SW480 (cell line): ENCODE measurements at regions not wholly inside any gene's neighbourhood (a gene's known extent, or its start where the extent isn't known, plus 50 kb on each side); places are given as distances from the start of the nearest gene placed in this dataset.
A peak's percentile ranks its signal among the peaks of the same experiment; 100 is the strongest.

Experiments used
- DNase-seq: peaks from one replicate; pipeline ENCODE4 v3.0.0-alpha.2; 2016; ENCODE audit warnings: low spot score

DNA sequence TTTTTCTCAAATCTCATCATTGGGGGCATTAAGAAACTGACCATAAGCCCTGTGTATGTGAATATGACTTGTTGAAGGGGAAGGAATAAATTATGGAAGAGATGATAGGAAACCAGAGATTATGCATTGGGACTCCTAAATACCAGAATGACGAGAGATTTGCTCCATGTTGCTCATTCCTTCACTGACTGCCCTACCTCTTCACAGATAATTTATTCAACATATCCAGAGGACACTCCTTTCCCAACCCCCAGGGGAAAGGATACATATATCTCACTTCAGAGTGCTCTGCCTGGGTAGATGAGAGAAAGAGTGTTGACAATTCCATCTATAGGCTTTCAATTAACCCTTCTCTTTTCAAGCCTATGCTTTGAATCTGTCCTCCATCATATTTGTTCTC lies 145.3 kb upstream of the RHOBTB1 start:
- DNase-seq = no peak

DNA sequence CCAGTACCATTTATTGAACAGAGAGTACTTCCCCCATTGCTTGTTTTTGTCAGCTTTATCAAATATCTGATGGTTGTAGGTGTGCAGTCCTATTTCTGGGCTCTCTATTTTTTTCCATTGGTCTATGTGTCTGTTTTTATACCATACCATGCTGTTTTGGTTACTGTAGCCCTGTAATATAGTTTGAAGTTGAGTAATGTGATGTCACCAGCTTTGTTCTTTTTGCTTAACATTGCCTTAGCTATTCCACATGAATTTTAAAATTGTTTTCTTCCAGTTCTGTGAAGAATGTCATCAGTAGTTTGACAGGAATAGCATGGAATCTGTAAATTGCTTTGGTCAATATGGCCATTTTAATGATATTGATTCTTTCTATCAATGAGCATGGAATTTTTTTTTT lies 140.5 kb upstream of the RHOBTB1 start:
- DNase-seq = no peak

DNA sequence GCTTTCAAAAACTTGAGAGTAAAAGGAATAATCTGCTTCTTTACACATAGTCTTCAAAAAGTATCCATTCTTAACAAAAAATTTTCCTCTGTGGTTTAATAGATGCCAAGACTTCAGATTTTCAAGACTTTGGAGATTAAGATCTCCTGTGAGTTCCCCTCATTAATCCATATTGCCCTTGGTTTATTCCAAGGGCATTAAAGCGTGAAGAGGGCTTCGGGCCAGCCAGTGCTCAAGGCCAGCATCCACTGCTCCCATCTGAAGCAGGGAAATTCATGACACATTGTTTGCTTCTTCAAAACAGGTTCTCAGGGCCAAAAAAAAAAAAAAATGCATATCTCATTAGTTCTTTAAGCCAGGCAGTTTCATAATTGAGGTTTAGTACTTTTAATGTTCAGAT lies 137.3 kb upstream of the RHOBTB1 start:
- DNase-seq = no peak

DNA sequence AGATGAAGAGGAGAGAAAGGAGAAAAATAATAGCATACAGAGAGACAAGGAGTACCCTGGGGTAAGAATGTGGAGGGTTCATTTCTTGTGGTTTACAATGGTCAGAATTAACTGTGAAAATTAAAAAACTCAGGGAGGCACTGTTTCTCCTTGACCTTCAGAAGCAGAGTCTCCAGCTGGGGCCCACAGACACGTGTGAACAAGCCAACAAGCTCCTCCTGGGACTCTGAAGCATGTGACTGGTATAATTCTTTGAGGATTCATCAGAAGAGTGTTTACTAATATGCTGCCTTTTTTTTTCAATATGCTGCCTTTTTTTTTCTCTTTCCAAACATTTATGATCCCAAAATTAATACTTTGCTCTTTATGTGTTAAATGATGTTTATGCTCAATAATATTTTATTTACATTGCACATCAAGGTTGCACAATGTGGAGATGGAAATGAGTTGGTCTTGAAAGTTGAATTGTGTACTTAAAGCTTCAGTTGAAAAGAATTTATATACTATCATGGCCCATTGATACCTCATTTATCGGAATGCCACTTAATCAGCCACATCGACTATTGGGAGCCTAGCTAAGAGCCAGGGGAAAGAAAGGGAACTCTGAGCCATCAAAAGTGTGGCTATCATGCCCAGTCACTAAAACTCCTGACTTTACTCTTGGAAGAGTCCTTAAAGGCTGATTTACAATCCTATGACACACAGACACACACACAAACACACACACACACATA lies 134.7 kb upstream of the RHOBTB1 start:
- no peak for DNase-seq

DNA sequence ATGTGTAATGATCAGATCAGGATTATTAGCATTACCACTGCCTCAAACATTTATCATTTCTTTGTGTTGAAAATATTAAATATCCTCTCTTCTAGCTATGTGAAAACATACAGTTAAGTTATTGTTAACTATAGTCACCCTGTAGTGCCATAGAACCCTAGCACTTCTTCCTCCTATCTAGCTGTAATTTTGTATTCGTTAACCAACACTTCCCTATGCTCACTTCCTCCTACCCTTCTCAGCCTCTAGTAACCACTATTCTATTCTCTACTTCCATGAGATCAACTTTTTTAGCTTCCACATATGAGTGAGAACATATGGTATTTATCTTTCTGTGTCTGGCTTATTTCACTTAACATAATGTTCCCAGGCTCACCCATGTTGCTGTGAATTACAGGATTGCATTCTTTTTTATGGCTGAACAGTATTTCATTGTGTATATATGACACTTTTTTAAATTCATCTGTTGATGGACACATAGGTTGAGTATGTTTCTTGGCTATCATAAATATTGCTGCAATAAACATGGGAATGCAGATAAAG lies 132.7 kb upstream of the RHOBTB1 start:
- DNase-seq = no peak

DNA sequence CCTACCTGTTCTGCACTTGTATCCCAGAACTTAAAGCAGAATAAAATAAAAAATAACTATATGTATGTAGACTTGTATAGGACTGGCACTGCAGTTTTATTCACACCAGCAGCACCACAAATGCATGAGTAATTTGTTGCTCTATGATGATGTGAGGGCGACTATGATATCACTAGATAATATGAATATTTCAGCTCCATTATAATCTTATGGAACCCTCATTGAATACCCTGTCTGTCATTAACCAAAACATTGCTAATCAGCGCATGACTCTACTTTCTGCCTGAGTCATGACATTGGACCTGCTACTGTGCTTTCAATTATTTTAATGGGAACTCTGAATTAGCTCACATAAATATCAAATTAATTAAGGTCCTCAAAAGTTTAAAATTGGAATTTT lies 129.4 kb upstream of the RHOBTB1 start:
- no peak for DNase-seq

DNA sequence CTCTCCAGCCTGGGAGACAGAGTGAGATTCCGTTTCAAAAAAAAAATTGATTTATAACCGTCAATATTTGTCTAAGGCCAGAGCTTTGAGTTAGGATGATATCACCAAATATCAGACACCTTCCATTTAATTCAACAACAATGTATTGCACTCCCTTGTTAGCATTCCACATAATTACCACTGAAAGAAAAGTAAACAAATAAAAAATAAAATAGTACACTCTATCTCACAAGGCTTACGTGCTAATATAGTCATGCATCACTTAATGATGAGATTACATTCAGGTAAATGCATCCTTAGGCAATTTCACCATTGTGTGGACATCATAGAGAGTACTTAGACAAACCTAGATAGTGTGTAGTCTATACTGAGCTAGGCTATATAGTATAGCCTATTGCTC lies 127.6 kb upstream of the RHOBTB1 start:
- no peak for DNase-seq

DNA sequence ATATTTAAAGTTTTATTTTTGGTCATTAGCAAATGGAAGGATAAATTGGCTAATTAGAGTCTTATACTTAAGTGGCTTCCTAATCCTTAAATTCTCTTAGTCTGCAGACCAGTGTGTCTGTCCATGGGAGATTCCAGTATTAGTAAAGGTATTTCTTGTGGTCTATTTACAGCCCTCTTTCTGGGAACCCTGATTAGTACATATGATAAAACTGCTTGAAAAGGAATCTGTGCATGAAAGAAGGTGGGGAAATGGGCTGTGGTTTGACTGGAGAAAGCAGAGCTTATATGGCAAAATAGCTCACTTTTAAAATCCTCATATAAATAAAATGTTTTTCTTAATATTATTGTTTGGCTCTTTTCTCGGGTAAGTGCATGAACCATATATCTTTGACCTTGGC lies 124.5 kb upstream of the RHOBTB1 start:
- DNase-seq = no peak

DNA sequence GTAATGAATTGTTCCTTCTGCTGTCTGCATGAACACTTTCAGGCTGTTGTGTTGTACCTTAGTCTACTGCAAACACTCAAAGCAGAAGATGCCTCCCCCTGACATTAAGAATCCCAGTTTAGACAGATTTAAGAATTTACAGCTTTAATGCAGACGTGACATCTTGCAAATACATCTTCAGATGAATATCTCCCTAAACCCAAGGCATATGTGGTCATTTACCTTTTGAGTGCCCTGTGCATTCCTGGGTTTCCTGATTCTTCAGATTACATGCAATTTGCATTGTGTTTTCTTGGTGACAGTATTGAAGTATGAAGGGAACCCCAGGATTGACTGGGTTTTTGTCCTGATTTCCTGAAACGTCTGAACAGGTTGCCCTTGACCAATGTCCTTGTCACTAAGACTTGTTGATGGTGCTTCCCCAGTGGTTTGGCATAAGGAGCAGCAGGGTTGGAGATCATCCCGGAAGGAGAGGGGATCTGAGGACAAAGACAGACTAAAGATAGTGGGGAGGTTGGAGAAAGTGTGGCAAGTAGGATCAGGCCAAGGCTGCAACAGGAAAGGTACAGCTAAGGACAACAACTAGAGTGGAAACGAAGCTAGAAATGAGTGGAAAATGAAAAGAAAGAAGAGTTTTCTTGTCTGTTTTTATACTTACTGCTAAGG lies 123.8 kb upstream of the RHOBTB1 start:
- no peak for DNase-seq

DNA sequence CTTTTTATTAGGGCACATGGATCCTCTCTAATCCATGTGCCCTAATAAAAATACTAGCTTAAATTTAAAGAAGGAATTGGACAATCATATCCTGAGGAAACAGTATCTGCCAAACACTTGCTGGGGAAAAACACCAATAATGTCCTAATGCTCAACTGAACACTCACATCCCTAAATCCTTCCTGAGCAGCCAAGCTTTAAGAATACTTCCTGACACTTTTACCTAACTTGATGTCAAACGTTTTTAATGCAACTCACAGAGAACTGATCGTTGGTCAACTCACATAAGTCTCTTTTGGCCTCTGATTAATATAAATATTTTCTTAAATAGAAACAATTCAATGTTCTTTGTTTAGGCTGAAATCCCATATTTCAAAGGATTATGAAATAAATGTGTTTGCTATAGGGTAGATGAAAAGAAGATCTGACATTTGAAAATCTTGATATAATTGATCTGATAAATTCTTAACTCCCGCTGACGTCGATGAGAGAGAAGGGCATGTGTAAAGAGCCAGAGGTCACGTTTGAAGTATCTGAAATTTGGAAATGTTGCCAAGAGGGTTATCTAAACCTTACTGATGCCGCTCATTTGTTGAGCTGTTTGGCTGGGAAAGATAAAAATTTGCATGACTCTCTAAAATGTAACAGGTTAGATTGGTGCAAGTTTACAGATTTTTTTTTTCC lies 122.8 kb upstream of the RHOBTB1 start:
- DNase-seq = no peak

DNA sequence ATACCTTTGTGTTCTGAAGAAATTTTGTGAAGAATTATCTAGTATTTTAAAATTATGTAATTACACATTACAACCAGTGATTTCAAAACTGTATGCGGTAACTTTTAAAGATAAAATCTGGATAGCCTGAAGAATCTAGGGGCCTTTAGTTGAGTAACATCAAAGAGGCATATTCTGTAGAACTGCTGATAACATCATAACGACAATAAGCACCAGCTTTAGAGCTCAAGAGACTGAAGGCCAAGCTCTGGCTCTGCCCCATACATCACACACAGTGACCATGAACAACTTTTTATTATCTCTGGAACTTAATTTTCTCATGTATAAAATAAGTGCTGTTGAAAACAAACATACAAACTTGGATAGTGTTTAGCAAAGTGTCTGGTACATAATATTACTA lies 121.1 kb upstream of the RHOBTB1 start:
- no peak for DNase-seq

DNA sequence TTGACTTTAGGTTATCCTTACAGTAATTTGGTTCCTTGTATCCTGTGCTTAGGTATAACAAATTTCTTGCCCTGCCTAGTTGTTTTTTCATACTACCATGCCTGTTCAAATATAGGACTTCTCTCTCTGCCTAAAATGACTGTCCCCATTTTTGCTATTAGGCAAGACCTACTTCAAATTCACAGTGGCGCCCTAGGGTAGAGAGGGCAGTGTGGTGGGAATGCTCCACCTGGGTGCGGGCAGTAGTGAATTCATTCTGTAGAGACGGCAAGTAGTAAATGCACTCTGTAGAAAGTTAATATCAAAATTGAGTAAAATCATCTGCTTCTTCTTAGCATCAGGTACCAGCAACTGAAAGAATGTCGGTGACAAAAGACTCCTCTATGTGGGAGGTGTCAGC lies 120.4 kb upstream of the RHOBTB1 start:
- DNase-seq = no peak

DNA sequence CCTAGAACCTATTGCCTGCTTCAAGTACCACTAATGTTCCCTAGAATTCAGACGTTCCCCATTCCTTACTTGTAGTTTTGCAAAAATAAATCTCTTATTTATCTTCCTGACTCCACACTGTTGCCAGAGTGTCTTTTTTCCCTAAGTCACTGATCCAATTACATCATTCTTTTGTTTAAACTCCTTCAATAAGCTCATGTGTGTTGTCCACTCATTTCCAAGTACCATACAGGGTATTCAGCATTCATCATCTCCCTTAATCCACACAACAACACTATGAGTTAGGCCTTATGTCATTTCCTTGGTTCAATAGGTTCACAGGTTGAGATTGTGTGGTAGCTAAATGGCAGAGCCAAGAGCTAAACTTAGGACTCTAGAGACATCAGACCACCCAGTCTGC lies 119.9 kb upstream of the RHOBTB1 start:
- DNase-seq = no peak

DNA sequence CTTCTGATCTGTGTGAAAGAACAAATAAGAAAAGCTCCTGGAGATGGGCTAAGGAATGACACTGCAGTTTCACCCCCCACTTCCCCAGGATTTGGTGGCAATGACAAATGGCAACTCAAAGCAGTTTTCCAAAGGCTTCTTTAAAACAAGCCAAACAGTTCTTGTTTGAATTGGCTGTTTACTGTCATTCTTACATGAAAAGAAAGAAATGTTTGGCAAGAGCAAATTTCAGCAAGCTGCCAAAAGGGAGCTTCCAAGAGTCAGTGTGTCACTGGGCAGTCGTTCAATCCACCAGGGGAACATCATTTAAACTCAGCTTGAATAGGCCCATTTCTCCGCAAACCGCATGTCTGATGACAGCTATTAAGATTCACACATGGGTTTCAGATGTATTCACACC lies 119.0 kb upstream of the RHOBTB1 start:
- DNase-seq = no peak

DNA sequence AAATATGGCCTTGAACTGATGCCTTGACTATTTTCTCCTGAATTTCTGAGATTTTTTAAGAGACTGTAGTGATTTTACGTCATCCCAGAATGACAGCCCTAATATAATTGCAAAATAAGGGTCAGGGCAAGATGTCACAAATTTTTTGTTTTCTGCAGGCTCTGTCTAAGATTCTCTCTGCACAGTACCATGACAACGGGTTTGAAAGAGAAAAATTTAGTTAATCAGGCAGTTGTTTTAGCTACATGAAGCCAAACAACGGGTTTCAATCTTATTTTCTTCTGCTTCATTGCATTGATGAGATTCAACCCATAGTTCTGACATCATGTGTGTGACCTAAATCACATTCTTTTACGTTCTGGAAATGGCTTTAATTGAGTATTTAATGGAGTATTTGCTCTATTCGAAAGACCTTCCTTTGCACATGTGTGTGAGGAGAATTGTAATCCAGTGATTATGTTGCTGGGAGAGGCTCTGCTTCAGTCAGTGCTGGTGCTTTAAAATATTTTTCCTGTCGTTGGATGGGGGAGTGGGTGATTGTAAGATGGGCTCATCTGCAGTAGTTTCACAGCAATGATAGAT lies 118.0 kb upstream of the RHOBTB1 start:
- no peak for DNase-seq

DNA sequence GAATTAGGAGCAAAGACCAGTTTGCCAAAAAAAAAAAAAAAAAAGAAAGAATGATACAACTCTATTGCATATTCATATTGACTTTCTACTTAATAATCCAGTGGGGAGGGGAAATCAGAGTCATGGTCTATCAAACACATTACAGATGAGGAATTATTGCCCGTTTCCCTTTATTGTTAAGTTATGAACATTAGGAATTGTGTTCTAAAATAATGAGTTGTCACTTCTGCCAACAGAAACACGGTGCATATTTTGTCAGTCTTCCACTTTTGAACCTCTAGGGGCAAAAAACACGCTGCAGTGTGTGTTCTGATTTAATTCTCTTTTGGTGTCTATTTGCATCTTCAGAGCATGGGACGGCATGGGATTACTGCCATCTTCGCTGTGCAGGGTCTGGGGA lies 115.7 kb upstream of the RHOBTB1 start:
- no peak for DNase-seq

DNA sequence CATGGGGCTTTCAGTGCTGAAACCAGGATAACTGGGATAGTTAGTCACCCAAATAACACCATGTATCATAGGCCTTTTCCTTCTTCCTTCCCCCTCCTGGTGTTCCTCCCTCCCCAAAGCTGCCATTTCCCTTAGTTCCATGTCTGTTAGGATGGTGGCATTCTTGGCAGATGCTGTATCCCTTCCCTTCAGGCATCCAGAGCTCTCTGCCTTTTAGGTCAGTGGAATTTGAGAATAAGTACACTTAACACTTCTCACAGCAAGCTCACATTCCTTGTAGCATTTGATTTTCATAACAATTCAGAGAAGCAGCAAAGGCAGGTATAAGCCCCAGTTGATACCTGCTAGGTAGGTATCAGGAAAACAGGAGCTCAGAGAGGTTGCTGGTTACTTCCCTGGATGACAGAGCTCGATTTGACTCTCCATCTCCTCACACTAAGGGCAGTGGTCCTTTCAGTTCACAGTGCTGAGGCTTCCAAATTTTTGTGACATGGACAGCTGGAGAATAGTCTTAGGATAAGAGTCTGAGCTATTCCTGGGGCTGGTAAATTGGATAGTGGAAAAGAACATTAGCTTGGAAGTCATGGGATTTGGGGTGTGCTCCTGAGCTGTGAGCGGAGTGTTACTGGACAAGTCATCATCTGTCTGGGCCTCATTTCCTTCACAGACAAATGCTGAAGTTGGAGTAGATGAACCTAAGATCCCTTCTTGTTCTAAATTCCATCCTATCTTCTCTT lies 108.7 kb upstream of the RHOBTB1 start:
- DNase-seq = no peak

DNA sequence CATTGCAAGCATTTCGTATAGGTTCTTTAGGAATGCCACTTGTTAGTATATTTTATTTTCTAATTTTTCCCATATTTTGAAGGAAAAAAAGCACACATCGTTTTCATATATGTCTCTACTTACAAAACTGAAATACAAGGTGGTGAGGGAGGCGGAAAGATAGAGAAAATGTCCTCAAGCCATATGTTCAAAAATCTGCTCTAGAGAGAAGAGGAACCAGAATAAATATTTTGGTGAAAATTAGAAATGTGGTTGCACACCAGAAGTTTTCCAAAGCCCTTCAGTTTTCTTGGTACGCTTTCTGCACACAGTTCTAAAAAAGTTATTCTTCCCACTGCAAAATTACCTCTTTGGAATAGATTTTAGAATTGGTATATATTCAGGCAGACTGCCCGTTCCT lies 107.4 kb upstream of the RHOBTB1 start:
- DNase-seq = no peak

DNA sequence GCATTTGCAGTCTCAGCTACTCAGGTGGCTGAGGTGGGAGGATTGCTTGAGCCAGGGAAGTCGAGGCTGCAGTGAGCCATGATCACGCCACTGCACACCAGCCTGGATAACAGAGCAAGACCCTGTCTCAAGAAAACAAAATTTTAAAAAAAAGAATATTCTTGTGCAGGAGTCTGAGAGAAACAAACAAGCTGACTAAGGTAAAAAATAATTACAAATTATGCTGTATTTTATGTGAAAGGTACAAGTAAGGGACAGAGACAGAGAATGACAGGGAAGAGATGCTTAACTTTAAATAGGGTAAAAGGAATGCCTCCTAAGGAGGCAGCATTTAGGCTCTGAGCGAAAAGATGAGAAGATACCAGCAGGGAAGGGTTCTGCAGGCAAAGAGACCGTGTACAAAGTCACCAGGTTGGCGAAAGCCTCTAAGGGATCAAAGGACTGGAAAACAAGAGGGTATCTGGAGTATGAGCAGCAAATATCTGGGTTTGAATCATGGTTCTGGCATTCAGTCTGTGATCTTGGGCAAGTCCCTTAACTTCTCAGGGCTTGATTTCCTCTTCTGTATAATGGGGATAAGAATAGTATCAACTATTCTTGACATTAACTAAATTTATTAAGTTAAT lies 106.2 kb upstream of the RHOBTB1 start:
- DNase-seq = no peak

DNA sequence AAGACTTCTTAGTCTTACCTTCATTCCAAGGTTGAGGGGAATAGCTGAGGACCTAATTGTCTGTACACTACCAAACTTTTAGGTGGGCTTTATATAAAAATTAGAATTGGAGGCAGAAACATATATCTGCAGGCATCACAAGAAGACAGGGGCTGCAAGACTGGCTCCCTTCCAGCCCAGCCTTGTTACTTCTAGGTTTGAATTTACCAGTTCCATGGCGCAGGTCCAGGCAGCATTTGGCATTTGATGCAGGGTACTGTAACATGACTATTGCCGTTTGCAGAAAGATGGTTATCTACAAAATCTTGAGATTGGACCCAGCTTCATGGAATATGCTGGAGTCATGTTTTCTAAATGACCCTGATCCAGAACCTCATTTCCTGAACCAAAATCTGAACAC lies 105.4 kb upstream of the RHOBTB1 start:
- DNase-seq = no peak

DNA sequence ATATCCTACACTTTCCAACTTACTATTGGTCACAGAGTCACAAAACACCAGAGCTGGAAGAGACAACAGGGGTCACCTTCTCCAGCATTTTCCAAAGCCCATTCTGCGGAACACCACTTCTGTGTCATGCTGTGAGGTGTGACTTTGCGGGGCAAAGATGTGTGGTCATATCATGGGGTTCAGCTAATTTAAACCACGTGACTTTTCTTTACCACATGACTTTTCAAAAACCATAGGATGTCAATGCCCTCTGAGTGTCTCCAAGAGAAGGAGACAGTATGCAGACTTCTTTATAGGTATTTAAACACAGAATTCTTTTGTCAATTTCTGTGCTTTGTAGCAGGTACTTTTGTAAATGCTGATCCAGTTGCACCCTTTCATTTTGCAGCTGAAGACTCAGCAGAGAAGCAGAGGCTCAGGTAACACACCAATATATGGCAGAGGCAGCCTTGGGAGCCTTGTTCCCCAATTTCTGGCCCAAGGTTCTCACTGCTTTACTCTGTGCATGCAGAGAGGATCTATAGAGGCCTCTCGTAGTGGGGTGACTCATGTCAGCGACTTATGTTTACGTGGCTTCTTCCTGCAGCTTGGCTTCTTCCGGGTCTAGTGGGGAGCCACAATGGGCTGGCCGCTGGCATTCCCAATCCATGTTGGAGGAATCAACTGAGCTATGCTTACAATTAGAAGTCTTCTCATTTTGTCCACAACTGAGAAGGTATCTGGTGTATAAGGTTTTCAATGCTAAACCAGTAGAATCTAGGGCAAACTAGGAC lies 104.0 kb upstream of the RHOBTB1 start:
- peak; percentile 6 for DNase-seq
